PC-9 (cell line): ENCODE measurements at regions not wholly inside any gene's neighbourhood (a gene's known extent, or its start where the extent isn't known, plus 50 kb on each side); places are given as distances from the start of the nearest gene placed in this dataset.

Experiments
- CTCF ChIP-seq: fragments of 200-600 bp; sonication (generic); conservative IDR thresholded peaks from 2 replicates; pipeline ENCODE4 v1.6.1; 2017; ENCODE audit warnings: mixed run types, antibody characterized with exemption, mild to moderate bottlenecking, moderate library complexity
- EZH2 ChIP-seq: fragments of 200-600 bp; sonication (generic); IDR thresholded peaks from 2 replicates; pipeline ENCODE4 v1.8.0; 2017; ENCODE audit warnings: antibody characterized with exemption, low read depth

- no peak for TF ChIP-seq EZH2
- no peak for TF ChIP-seq CTCF
Observed at GRCh38 chr1:116260115-116260514, 112.9 kb upstream of the ATP1A1 start.
